ENCODE measurements at regions not wholly inside any gene's neighbourhood (a gene's known extent, or its start where the extent isn't known, plus 50 kb on each side); places are given as distances from the start of the nearest gene placed in this dataset.

- Mint-ChIP-seq H3K4me1 (no peaks in the 10 kb centered on the region), H3K27ac (no peak overlapping the region), H3K9me3 (peaks cover 4% of the 10 kb centered on the region), H3K4me3 (no peak overlapping the region), H3K36me3 (ENCODE audit: low read depth) (no peaks in the 10 kb centered on the region), H3K27me3 (ENCODE audit: low read depth) (peaks cover 5% of the 10 kb centered on the region)
- TF ChIP-seq CTCF (IDR thresholded peaks at IDR 0.05; ENCODE audit: unreplicated experiment in 3 of 3): no peak
Observed at GRCh38 chr4:151998723-151999122, 237.9 kb upstream of the GATB start.

- peaks cover 4% of the 10 kb centered on the region for H3K9me3 Mint-ChIP-seq
- H3K4me3 Mint-ChIP-seq: no peak overlapping the region
- H3K36me3 Mint-ChIP-seq (ENCODE audit: low read depth): no peaks in the 10 kb centered on the region
- peaks cover 5% of the 10 kb centered on the region for H3K4me1 Mint-ChIP-seq
- H3K27me3 Mint-ChIP-seq (ENCODE audit: low read depth): peaks cover 7% of the 10 kb centered on the region
- no peak overlapping the region for H3K27ac Mint-ChIP-seq
- TF ChIP-seq CTCF (IDR thresholded peaks at IDR 0.05; ENCODE audit: unreplicated experiment in 3 of 3): no peak
Observed at GRCh38 chr4:151997461-151997860, 236.7 kb upstream of the GATB start.

- Mint-ChIP-seq H3K27ac (no peak overlapping the region), H3K4me3 (no peak overlapping the region), H3K9me3 (peaks cover 4% of the 10 kb centered on the region), H3K4me1 (peaks cover 24% of the 10 kb centered on the region), H3K36me3 (ENCODE audit: low read depth) (no peaks in the 10 kb centered on the region), H3K27me3 (ENCODE audit: low read depth) (peaks cover 7% of the 10 kb centered on the region)
- no peak for TF ChIP-seq CTCF (IDR thresholded peaks at IDR 0.05; ENCODE audit: unreplicated experiment in 3 of 3)
Observed at GRCh38 chr4:151994429-151994828, 233.6 kb upstream of the GATB start.

GRCh38 chr4:151993521-151993920 is 232.7 kb upstream of the GATB start:
- H3K27ac Mint-ChIP-seq: no peak overlapping the region

GRCh38 chr4:151992332-151993154 is 231.7 kb upstream of the GATB start:
- Mint-ChIP-seq H3K9me3 (peaks cover 4% of the 10 kb centered on the region), H3K27ac (no peak overlapping the region), H3K4me3 (no peak overlapping the region), H3K27me3 (ENCODE audit: low read depth) (peaks cover 4% of the 10 kb centered on the region), H3K4me1 (peaks cover 24% of the 10 kb centered on the region), H3K36me3 (ENCODE audit: low read depth) (no peaks in the 10 kb centered on the region)
- no peak for TF ChIP-seq CTCF (IDR thresholded peaks at IDR 0.05; ENCODE audit: unreplicated experiment in 3 of 3)

More at GRCh38 chr4:151993521-151993920, 232.7 kb upstream of the GATB start:
- peaks cover 24% of the 10 kb centered on the region for H3K4me1 Mint-ChIP-seq
- no peaks in the 10 kb centered on the region for H3K36me3 Mint-ChIP-seq (ENCODE audit: low read depth)
- H3K9me3 Mint-ChIP-seq: peaks cover 4% of the 10 kb centered on the region
- H3K4me3 Mint-ChIP-seq: no peak overlapping the region
- TF ChIP-seq CTCF (IDR thresholded peaks at IDR 0.05; ENCODE audit: unreplicated experiment in 3 of 3): no peak
- peaks cover 7% of the 10 kb centered on the region for H3K27me3 Mint-ChIP-seq (ENCODE audit: low read depth)

- Mint-ChIP-seq H3K4me1 (peaks cover 24% of the 10 kb centered on the region), H3K4me3 (no peak overlapping the region), H3K36me3 (ENCODE audit: low read depth) (no peaks in the 10 kb centered on the region), H3K9me3 (peaks cover 4% of the 10 kb centered on the region), H3K27ac (no peak overlapping the region), H3K27me3 (ENCODE audit: low read depth) (peaks cover 4% of the 10 kb centered on the region)
- no peak for TF ChIP-seq CTCF (IDR thresholded peaks at IDR 0.05; ENCODE audit: unreplicated experiment in 3 of 3)
Observed at GRCh38 chr4:151991884-151992167, 231.0 kb upstream of the GATB start.

Data from nephron (organoid).